ENCODE measurements at regions not wholly inside any gene's neighbourhood (a gene's known extent, or its start where the extent isn't known, plus 50 kb on each side); places are given as distances from the start of the nearest gene placed in this dataset.

DNA sequence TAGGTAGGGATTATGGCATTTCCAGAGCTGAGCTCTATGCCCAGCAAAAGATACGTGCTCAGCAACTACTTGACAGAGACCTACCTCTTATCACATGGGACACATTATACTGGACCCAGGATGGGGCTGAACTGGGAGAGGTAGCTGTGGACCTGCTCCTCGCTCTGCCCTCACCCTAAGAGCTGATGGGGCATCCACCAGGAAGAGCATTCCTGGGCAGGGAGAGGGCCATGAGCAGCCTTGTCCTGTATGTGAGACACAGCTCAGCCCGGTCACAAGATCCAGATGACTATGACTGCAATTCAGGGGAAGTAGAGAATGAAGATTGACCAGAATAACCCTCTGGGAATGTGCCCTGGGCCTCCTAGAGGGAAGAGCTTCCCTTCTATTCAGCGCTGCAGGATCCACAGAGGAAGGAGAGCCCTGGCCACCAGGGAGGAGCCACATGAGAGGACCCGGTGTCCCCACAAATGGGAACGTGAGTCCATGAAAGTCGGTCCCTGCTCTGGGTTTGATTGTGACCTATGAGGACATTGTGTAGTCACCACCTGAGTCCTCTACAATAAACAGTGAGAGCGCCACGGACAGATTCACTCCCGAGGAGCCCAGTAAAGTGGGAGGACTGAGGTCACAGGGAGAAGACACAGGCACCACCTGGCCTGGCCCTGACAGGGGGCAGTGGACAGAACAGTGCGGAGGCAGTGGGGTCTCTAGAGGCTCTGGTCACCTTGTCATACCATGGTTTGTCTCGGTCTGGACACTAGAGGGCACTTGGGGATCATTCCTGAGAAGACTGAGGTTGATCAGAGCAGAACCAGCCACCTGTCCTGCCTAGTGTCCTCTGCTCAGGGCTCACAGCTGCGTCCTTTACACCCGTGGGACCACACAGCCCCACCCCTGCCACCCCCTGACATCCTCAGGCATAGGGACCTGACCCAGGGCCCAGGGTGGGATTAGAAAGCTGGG is 99.5 kb downstream of the ZNF280B start:
- H3K36me3 ChIP-seq (ENCODE audit: insufficient read depth, low read length): no peaks in the 10 kb centered on the region
- no peak overlapping the region for H3K27ac ChIP-seq (ENCODE audit: low read depth, low read length)
- no peak overlapping the region for H3K4me3 ChIP-seq (ENCODE audit: low read length)
- H3K9ac ChIP-seq (ENCODE audit: low read depth, low read length): no peak overlapping the region
- H3K27me3 ChIP-seq (ENCODE audit: insufficient read depth, low read length): peaks cover 100% of the 10 kb centered on the region
- no peaks in the 10 kb centered on the region for H3K4me1 ChIP-seq (ENCODE audit: insufficient read depth, low read length)
- WGBS: 53% methylated on average over 14 of the region's 14 CpGs
- no peaks in the 10 kb centered on the region for H3K9me3 ChIP-seq (ENCODE audit: insufficient read depth, low read depth, low read length)

DNA sequence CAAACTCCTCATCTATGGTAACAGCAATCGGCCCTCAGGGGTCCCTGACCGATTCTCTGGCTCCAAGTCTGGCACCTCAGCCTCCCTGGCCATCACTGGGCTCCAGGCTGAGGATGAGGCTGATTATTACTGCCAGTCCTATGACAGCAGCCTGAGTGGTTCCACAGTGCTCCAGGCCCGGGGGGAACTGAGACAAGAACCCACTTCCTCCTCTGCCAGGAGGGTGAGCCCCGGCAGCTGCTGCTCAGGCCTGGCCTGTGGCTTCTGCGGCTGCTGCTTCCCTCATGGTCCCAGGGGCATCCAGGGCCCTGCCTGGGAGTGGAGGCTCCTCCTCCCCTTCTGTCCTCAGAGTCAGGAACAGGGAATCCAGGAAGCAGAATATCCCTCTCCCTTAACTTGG is 98.4 kb downstream of the ZNF280B start:
- 74% methylated on average over 5 of the region's 5 CpGs for WGBS
- no peak overlapping the region for H3K9ac ChIP-seq (ENCODE audit: low read depth, low read length)
- H3K27ac ChIP-seq (ENCODE audit: low read depth, low read length): no peak overlapping the region
- H3K27me3 ChIP-seq (ENCODE audit: insufficient read depth, low read length): peaks cover 100% of the 10 kb centered on the region
- H3K9me3 ChIP-seq (ENCODE audit: insufficient read depth, low read depth, low read length): no peaks in the 10 kb centered on the region
- no peak overlapping the region for H3K4me3 ChIP-seq (ENCODE audit: low read length)
- H3K4me1 ChIP-seq (ENCODE audit: insufficient read depth, low read length): no peaks in the 10 kb centered on the region
- no peaks in the 10 kb centered on the region for H3K36me3 ChIP-seq (ENCODE audit: insufficient read depth, low read length)

DNA sequence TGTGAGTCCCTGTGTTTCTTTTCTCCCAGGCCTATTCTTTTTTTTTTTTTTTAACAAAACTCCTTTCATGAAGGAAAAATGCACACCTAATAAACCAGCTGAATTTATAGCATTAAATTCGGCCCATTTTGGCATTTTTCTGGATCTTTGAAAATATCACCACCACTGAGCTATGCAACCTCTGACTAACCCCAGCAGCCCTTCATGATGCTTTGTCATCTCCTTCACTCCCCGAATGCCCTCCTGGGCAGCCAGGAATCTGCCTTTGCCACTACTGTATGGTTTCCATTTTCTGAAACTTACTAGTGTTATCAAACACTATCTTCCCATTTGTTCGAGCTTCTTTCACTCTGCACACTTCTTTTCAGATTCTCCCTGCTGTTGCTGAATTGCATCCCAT is 97.9 kb downstream of the ZNF280B start:
- H3K4me3 ChIP-seq (ENCODE audit: low read length): no peak overlapping the region
- no peak overlapping the region for H3K9ac ChIP-seq (ENCODE audit: low read depth, low read length)
- no peaks in the 10 kb centered on the region for H3K4me1 ChIP-seq (ENCODE audit: insufficient read depth, low read length)
- no peaks in the 10 kb centered on the region for H3K36me3 ChIP-seq (ENCODE audit: insufficient read depth, low read length)
- no peaks in the 10 kb centered on the region for H3K9me3 ChIP-seq (ENCODE audit: insufficient read depth, low read depth, low read length)
- H3K27ac ChIP-seq (ENCODE audit: low read depth, low read length): no peak overlapping the region
- 71% methylated on average over 3 of the region's 3 CpGs for WGBS
- H3K27me3 ChIP-seq (ENCODE audit: insufficient read depth, low read length): peaks cover 100% of the 10 kb centered on the region

DNA sequence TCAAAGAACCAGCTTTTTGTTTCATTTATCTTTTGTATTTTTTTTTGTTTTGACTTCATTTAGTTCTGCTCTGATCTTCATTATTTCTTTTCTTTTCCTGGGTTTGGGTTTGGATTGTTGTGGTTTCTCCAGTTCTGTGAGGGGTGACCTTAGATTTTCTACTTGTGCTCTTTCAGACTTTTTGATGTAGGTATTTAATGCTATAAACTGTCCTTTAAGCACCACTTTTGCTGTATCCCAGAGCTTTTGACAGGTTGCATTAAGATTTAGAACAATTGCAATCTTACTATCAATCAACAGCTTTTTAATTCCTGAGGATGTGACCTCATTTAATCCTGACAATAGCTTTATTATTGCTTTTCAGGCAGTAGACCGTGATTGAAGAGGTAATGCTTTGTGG is 94.3 kb downstream of the ZNF280B start:
- 60% methylated on average over 1 of the region's 1 CpG for WGBS
- no peak overlapping the region for H3K27ac ChIP-seq (ENCODE audit: low read depth, low read length)
- peaks cover 100% of the 10 kb centered on the region for H3K27me3 ChIP-seq (ENCODE audit: insufficient read depth, low read length)
- no peaks in the 10 kb centered on the region for H3K9me3 ChIP-seq (ENCODE audit: insufficient read depth, low read depth, low read length)
- no peaks in the 10 kb centered on the region for H3K36me3 ChIP-seq (ENCODE audit: insufficient read depth, low read length)
- no peak overlapping the region for H3K9ac ChIP-seq (ENCODE audit: low read depth, low read length)
- H3K4me3 ChIP-seq (ENCODE audit: low read length): no peak overlapping the region
- H3K4me1 ChIP-seq (ENCODE audit: insufficient read depth, low read length): no peaks in the 10 kb centered on the region

DNA sequence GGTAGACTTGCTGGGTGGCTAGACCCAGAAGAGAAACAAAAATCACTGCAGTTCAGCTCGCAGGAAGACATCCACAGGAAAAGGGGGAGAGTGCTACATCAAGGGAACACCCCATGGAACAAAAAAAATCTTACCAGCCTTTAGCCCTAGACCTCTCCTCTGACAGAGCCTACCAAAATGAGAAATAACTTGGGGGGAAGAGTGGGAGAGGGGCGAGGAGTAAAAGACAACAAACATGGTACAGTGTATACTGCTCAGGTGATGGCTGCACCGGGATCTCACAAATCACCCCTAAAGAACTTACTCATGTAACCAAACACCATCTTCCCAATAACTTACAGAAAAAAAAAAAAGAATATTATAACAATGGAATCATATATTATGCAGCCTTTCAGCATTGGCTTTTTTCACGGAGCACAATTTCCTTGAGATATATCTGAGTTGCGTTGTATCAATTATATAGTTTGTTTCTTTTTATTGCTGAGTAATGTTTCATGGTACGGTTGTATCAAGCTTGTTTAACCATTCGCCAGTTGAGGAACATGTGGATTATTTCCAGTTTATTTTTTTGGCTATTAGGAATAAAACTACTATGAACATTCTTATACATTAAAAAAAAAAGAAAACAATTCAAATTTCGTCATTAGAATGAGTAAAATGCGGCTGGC is 90.9 kb downstream of the ZNF280B start:
- WGBS: 82% methylated on average over 7 of the region's 9 CpGs
- H3K27me3 ChIP-seq (ENCODE audit: insufficient read depth, low read length): peaks cover 100% of the 10 kb centered on the region
- no peak overlapping the region for H3K9ac ChIP-seq (ENCODE audit: low read depth, low read length)
- no peaks in the 10 kb centered on the region for H3K36me3 ChIP-seq (ENCODE audit: insufficient read depth, low read length)
- no peak overlapping the region for H3K27ac ChIP-seq (ENCODE audit: low read depth, low read length)
- H3K9me3 ChIP-seq (ENCODE audit: insufficient read depth, low read depth, low read length): no peaks in the 10 kb centered on the region
- H3K4me3 ChIP-seq (ENCODE audit: low read length): no peak overlapping the region
- H3K4me1 ChIP-seq (ENCODE audit: insufficient read depth, low read length): no peaks in the 10 kb centered on the region

DNA sequence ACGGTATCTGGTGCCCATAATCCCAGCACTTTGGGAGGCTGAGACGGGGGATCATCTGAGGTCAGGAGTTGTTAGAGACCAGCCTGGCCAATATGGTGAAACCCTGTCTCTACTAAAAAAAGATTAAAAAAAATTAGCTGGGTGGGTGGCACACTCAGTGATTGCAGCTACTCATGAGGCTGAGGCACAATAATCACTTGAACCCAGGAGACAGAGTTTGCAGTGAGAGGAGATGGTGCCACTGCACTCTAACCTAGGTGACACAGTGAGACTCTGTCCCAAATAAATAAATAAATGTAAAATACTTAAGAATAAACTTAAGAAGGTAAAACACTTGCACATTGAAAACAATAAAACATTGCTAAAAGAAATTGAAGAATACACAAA is 90.4 kb downstream of the ZNF280B start:
- peaks cover 99% of the 10 kb centered on the region for H3K27me3 ChIP-seq (ENCODE audit: insufficient read depth, low read length)
- no peaks in the 10 kb centered on the region for H3K4me1 ChIP-seq (ENCODE audit: insufficient read depth, low read length)
- no peak overlapping the region for H3K27ac ChIP-seq (ENCODE audit: low read depth, low read length)
- no peak overlapping the region for H3K4me3 ChIP-seq (ENCODE audit: low read length)
- 82% methylated on average over 2 of the region's 2 CpGs for WGBS
- H3K9ac ChIP-seq (ENCODE audit: low read depth, low read length): no peak overlapping the region
- H3K36me3 ChIP-seq (ENCODE audit: insufficient read depth, low read length): no peaks in the 10 kb centered on the region
- H3K9me3 ChIP-seq (ENCODE audit: insufficient read depth, low read depth, low read length): no peaks in the 10 kb centered on the region

DNA sequence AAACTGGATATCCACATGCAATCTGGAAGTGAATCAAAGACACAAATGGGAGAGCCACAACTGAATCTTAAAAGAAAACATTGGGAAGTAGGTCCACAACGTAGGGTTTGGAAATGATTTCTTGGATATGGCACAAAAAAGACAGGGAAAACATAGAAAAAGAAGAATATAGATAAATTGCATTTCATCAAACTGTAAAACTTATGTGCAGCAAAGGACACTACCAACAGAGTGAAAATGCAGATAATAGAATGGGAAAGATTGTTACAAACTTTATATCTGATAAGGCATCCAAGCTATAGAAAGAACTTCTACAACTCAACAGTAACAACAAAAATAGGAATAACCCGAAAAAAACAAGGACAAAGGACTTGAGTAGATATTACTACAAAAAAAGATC is 89.6 kb downstream of the ZNF280B start:
- Histone ChIP-seq H3K27ac (ENCODE audit: low read depth, low read length) (no peak overlapping the region), H3K4me1 (ENCODE audit: insufficient read depth, low read length) (no peaks in the 10 kb centered on the region), H3K4me3 (ENCODE audit: low read length) (no peak overlapping the region), H3K27me3 (ENCODE audit: insufficient read depth, low read length) (peaks cover 99% of the 10 kb centered on the region), H3K9me3 (ENCODE audit: insufficient read depth, low read depth, low read length) (no peaks in the 10 kb centered on the region), H3K9ac (ENCODE audit: low read depth, low read length) (no peak overlapping the region), H3K36me3 (ENCODE audit: insufficient read depth, low read length) (no peaks in the 10 kb centered on the region)
- WGBS: 70% methylated on average over 2 of the region's 2 CpGs

DNA sequence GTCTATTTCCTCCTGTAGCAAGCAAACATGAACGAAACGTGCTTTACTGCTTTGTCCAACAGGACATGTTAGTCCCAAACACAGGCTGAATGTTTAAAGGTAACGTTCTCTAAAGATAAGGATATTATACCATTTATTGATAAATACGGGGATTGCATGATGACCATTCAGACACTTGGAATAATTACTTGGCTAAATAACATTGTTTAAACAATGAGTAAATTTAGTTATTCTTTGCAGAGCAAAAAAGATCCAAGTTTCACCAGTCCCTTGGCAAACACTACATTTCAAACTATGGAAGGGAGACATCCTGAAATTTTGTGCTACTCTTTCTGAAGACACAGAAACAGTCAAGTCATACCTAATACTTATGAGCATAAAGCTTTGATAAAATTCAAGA is 88.0 kb downstream of the ZNF280B start:
- H3K27ac ChIP-seq (ENCODE audit: low read depth, low read length): no peak overlapping the region
- H3K9me3 ChIP-seq (ENCODE audit: insufficient read depth, low read depth, low read length): no peaks in the 10 kb centered on the region
- H3K9ac ChIP-seq (ENCODE audit: low read depth, low read length): no peak overlapping the region
- 65% methylated on average over 2 of the region's 4 CpGs for WGBS
- no peak overlapping the region for H3K4me3 ChIP-seq (ENCODE audit: low read length)
- no peaks in the 10 kb centered on the region for H3K4me1 ChIP-seq (ENCODE audit: insufficient read depth, low read length)
- H3K27me3 ChIP-seq (ENCODE audit: insufficient read depth, low read length): peaks cover 97% of the 10 kb centered on the region
- H3K36me3 ChIP-seq (ENCODE audit: insufficient read depth, low read length): no peaks in the 10 kb centered on the region

DNA sequence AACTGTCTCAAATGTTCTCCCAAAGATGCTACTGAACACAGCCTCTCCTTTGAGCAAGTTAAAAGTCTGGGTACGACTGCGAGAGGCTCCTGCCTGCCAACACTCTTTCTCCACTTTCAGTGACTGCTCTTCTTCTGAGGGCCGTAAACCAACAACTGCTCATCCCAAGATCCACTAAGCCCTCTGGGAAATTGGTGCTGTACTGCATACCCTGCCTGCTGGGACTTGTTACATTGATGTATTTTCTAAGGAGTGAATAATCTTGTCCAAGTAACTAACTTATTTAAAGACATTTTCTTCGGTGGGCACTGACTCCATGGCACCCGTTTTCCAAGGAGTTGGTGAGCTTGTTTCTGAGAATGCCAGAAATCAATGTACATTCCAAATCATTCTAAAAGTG is 87.2 kb downstream of the ZNF280B start:
- Histone ChIP-seq H3K4me3 (ENCODE audit: low read length) (no peak overlapping the region), H3K9ac (ENCODE audit: low read depth, low read length) (no peak overlapping the region), H3K27ac (ENCODE audit: low read depth, low read length) (no peak overlapping the region), H3K27me3 (ENCODE audit: insufficient read depth, low read length) (peaks cover 97% of the 10 kb centered on the region), H3K9me3 (ENCODE audit: insufficient read depth, low read depth, low read length) (no peaks in the 10 kb centered on the region), H3K36me3 (ENCODE audit: insufficient read depth, low read length) (no peaks in the 10 kb centered on the region), H3K4me1 (ENCODE audit: insufficient read depth, low read length) (no peaks in the 10 kb centered on the region)
- WGBS: 48% methylated on average over 3 of the region's 5 CpGs

DNA sequence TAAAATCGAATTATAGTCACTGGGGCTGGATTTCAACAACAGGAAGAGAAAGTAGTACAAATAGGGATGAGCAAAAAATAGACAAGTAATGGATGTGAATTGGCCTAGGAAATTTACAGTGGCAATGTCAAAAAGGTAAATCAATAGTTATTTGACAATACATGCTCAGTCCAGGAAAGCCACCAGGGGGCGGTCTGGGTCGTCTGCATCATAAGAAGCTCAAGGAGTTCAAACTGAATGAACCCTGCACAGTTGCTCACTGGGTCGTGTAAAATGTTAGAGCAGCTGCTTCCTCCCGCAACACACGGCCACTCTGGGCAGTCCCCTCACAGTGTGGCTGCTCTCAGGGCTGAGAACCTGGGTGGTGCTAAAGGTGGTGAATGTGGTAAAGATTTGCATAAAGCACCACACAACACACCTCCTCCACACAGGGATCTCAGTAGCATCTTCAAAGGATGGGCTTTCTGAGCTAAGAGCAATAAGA is 85.9 kb downstream of the ZNF280B start:
- Histone ChIP-seq H3K36me3 (ENCODE audit: insufficient read depth, low read length) (no peaks in the 10 kb centered on the region), H3K27ac (ENCODE audit: low read depth, low read length) (no peak overlapping the region), H3K4me1 (ENCODE audit: insufficient read depth, low read length) (no peaks in the 10 kb centered on the region), H3K9ac (ENCODE audit: low read depth, low read length) (no peak overlapping the region), H3K4me3 (ENCODE audit: low read length) (no peak overlapping the region), H3K27me3 (ENCODE audit: insufficient read depth, low read length) (peaks cover 97% of the 10 kb centered on the region), H3K9me3 (ENCODE audit: insufficient read depth, low read depth, low read length) (no peaks in the 10 kb centered on the region)
- 12% methylated on average over 6 of the region's 6 CpGs for WGBS

DNA sequence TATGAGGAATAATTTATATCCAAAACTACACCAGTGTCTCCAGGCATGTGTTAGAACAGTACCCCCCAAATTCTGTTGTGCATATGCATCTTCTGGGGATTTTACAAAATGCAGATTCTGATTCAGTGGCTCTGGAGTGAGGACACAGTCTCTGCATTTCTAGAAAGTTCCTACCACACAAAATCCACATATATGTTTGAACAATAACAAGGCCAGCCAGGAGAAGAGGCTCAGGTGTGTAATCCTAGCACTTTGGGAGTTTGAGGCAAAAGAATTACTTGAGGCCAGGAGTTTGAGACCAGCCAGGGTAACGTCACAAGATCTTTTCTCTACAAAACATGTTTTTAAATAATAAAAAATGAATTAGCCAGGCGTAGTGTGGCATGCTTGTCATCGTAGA is 84.9 kb downstream of the ZNF280B start:
- Histone ChIP-seq H3K9me3 (ENCODE audit: insufficient read depth, low read depth, low read length) (no peaks in the 10 kb centered on the region), H3K4me3 (ENCODE audit: low read length) (no peak overlapping the region), H3K36me3 (ENCODE audit: insufficient read depth, low read length) (no peaks in the 10 kb centered on the region), H3K27ac (ENCODE audit: low read depth, low read length) (no peak overlapping the region), H3K27me3 (ENCODE audit: insufficient read depth, low read length) (peaks cover 97% of the 10 kb centered on the region), H3K4me1 (ENCODE audit: insufficient read depth, low read length) (no peaks in the 10 kb centered on the region), H3K9ac (ENCODE audit: low read depth, low read length) (no peak overlapping the region)
- 95% methylated on average over 3 of the region's 3 CpGs for WGBS

All from HUES64 (cell line).